NCI-H524 treated with DMSO at 0.1 percent for 48 hours (cell line): ENCODE measurements at regions not wholly inside any gene's neighbourhood (a gene's known extent, or its start where the extent isn't known, plus 50 kb on each side); places are given as distances from the start of the nearest gene placed in this dataset.
"Not testable (repeated sequence)": the region's sequence is repeated elsewhere in the genome, so short reads cannot be mapped to it uniquely, and the experiment has no call there.

Experiments used
- DNase-seq: peaks from one replicate; lab custom pipeline; 2025; lab: John Stamatoyannopoulos, UW

- no peak for DNase-seq
These were observed 1048.6 kb downstream of the PCDH7 start for GRCh38 chr4:31768756-31769155.

GRCh38 chr4:31783311-31783710, 1063.1 kb downstream of the PCDH7 start:
- DNase-seq, result no peak

- DNase-seq, result no peak
These were observed 1064.4 kb downstream of the PCDH7 start for GRCh38 chr4:31784558-31784957.

- no peak for DNase-seq
These were observed 1067.5 kb downstream of the PCDH7 start for GRCh38 chr4:31787701-31788100.

- DNase-seq, result no peak
These were observed 1068.5 kb downstream of the PCDH7 start for GRCh38 chr4:31788676-31789075.

- DNase-seq, result no peak
These were observed 1071.5 kb downstream of the PCDH7 start for GRCh38 chr4:31791666-31792065.

GRCh38 chr4:31793907-31794306, 1073.7 kb downstream of the PCDH7 start:
- no peak for DNase-seq

- DNase-seq, result not testable (repeated sequence)
These were observed 1076.9 kb downstream of the PCDH7 start for GRCh38 chr4:31797052-31797451.

GRCh38 chr4:31803526-31804195, 1083.5 kb downstream of the PCDH7 start:
- DNase-seq, result no peak

GRCh38 chr4:31807036-31807435, 1086.9 kb downstream of the PCDH7 start:
- no peak for DNase-seq

GRCh38 chr4:31844350-31844749, 1124.2 kb downstream of the PCDH7 start:
- no peak for DNase-seq

GRCh38 chr4:31851946-31852345, 1131.8 kb downstream of the PCDH7 start:
- no peak for DNase-seq

- DNase-seq, result peak; percentile 60
These were observed 1157.3 kb downstream of the PCDH7 start for GRCh38 chr4:31877429-31877828.

GRCh38 chr4:31880837-31881236, 1160.7 kb downstream of the PCDH7 start:
- DNase-seq, result not testable (repeated sequence)

- DNase-seq, result no peak
These were observed 1176.2 kb downstream of the PCDH7 start for GRCh38 chr4:31896349-31896748.

- DNase-seq, result no peak
These were observed 1185.2 kb downstream of the PCDH7 start for GRCh38 chr4:31905363-31905762.

- no peak for DNase-seq
These were observed 1188.1 kb downstream of the PCDH7 start for GRCh38 chr4:31908261-31908660.

- DNase-seq, result no peak
These were observed 1197.2 kb downstream of the PCDH7 start for GRCh38 chr4:31917334-31917733.

GRCh38 chr4:31918891-31919290, 1198.7 kb downstream of the PCDH7 start:
- no peak for DNase-seq

- no peak for DNase-seq
These were observed 1203.5 kb downstream of the PCDH7 start for GRCh38 chr4:31923634-31924033.

GRCh38 chr4:31929676-31930345, 1209.6 kb downstream of the PCDH7 start:
- no peak for DNase-seq

- no peak for DNase-seq
These were observed 1226.3 kb downstream of the PCDH7 start for GRCh38 chr4:31946456-31946855.

- DNase-seq, result no peak
These were observed 1226.9 kb downstream of the PCDH7 start for GRCh38 chr4:31947101-31947500.

GRCh38 chr4:31949045-31949444, 1228.9 kb downstream of the PCDH7 start:
- no peak for DNase-seq
